PC-9 (cell line): ENCODE measurements at regions not wholly inside any gene's neighbourhood (a gene's known extent, or its start where the extent isn't known, plus 50 kb on each side); places are given as distances from the start of the nearest gene placed in this dataset.

Experiments
- EZH2 ChIP-seq: fragments of 200-600 bp; sonication (generic); IDR thresholded peaks from 2 replicates; pipeline ENCODE4 v1.8.0; 2017; ENCODE audit warnings: antibody characterized with exemption, low read depth
- TF ChIP-seq, protein P1 (sequence below): fragments of 200-600 bp; sonication (generic); conservative IDR thresholded peaks from 2 replicates; pipeline ENCODE4 v1.6.1; 2017; ENCODE audit warnings: mixed run types, antibody characterized with exemption, mild to moderate bottlenecking, moderate library complexity

DNA sequence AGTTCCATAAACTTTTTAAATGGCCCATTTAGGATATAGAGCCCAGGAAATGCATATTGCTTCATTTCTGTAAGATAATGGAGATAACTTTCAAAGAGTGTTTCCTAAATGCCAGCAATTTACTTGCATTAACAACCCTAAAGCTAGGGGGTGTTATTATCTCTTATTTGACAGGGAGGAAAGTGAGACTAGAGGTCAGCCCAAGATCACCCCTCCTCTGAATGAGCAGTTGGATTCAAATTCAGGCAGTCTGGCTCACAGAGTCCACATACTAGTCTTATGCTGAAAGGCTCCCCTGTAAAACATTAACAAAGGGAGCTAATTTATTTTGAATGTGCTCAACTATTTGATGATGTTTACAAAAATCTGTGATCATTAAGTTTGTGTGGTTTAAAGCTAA, 49.9 kb upstream of the TRIM77 start:
- TF ChIP-seq, protein P1, sequence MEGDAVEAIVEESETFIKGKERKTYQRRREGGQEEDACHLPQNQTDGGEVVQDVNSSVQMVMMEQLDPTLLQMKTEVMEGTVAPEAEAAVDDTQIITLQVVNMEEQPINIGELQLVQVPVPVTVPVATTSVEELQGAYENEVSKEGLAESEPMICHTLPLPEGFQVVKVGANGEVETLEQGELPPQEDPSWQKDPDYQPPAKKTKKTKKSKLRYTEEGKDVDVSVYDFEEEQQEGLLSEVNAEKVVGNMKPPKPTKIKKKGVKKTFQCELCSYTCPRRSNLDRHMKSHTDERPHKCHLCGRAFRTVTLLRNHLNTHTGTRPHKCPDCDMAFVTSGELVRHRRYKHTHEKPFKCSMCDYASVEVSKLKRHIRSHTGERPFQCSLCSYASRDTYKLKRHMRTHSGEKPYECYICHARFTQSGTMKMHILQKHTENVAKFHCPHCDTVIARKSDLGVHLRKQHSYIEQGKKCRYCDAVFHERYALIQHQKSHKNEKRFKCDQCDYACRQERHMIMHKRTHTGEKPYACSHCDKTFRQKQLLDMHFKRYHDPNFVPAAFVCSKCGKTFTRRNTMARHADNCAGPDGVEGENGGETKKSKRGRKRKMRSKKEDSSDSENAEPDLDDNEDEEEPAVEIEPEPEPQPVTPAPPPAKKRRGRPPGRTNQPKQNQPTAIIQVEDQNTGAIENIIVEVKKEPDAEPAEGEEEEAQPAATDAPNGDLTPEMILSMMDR = no peak
- no peak for TF ChIP-seq EZH2
